ENCODE measurements at regions not wholly inside any gene's neighbourhood (a gene's known extent, or its start where the extent isn't known, plus 50 kb on each side); places are given as distances from the start of the nearest gene placed in this dataset.

GRCh38 chrX:94545722-94546121 is 871.7 kb downstream of the FAM133A start:
- no peaks in the 10 kb centered on the region; the same call in 1 of the 2 replicates for H3K27me3 ChIP-seq (ENCODE audit: low read depth)

DNA sequence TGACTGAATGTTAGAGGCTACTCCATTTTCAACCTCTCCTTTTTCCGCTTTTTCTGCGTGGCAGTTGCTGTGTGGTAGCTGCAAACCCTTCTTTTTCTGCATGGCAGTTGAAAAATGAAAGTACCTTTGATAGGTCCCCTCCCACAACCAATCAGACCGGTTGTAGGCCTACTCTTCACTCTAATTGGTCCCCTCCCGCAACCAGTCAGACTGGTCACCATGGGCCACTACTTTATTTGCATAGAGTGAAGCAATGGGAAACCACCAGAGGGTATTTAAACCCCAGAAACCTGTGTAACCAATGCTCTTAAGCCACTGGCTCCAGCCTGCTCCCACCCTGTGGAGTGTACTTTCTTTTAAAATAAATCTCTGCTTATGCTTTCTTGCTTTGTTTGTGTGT is 877.8 kb downstream of the FAM133A start:
- Histone ChIP-seq H3K27me3 (ENCODE audit: low read depth) (no peaks in the 10 kb centered on the region; the same call in 1 of the 2 replicates), H3K9me3 (no peaks in the 10 kb centered on the region), H3K4me3 (no peak overlapping the region), H3K36me3 (replicated peaks) (no peaks in the 10 kb centered on the region), H3K4me1 (no peaks in the 10 kb centered on the region)
- in situ Hi-C loops (cut with MboI; ENCODE audit: low sequenced_read_pairs), result no loop called here
- DNase-seq (ENCODE audit: low spot score in 2 of 2), result no peak

More at GRCh38 chrX:94545722-94546121, 871.7 kb downstream of the FAM133A start:
- H3K36me3 ChIP-seq (replicated peaks), result no peaks in the 10 kb centered on the region
- H3K9me3 ChIP-seq, result no peaks in the 10 kb centered on the region
- no peaks in the 10 kb centered on the region for H3K4me1 ChIP-seq
- H3K4me3 ChIP-seq, result no peak overlapping the region
- no peak for DNase-seq (ENCODE audit: low spot score in 2 of 2)
- in situ Hi-C loops (cut with MboI; ENCODE audit: low sequenced_read_pairs), result no loop called here

- H3K4me1 ChIP-seq, result no peaks in the 10 kb centered on the region
- no peaks in the 10 kb centered on the region for H3K9me3 ChIP-seq
- no peak for DNase-seq (ENCODE audit: low spot score in 2 of 2)
- no peaks in the 10 kb centered on the region for H3K27me3 ChIP-seq (ENCODE audit: low read depth)
- no peaks in the 10 kb centered on the region for H3K36me3 ChIP-seq (replicated peaks)
- in situ Hi-C loops (cut with MboI; ENCODE audit: low sequenced_read_pairs), result no loop called here
- H3K4me3 ChIP-seq, result no peak overlapping the region
Observed at GRCh38 chrX:94560930-94561329, 886.9 kb downstream of the FAM133A start.

DNA sequence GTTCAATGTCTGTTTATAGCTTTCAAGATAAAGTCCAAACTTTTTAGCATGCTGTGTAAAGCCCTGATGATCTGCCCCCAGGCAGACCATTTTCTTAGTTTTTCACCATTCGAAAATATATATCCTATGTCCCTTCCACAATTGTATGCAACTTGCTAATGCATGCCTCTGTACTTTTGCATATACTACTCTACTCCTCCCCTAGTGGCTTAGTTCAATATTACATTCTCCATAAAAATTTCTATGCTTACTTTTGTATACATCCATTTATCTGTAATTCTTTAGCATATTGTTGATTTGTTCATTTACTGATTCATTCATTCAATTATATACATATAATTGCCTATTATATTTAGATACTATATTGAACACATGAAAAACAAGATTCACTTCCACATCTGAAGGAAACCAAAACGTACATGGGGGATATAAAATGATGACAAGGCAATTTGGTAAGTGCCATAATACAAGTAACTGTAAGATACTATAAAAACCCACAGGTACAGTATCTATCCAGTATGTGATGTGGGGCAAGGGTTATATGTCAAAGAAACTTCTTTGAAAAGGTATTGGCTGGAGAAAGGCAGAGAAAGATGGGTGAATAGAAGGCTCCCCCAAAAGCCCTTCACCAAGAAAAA is 902.5 kb downstream of the FAM133A start:
- Histone ChIP-seq H3K9me3 (no peaks in the 10 kb centered on the region), H3K4me1 (no peaks in the 10 kb centered on the region), H3K4me3 (no peak overlapping the region), H3K27me3 (ENCODE audit: low read depth) (no peaks in the 10 kb centered on the region), H3K36me3 (replicated peaks) (no peaks in the 10 kb centered on the region)
- in situ Hi-C loops (cut with MboI; ENCODE audit: low sequenced_read_pairs), result no loop called here
- peak in 1 of 2 experiments; percentile 20 for DNase-seq (ENCODE audit: low spot score in 2 of 2)

- H3K4me3 ChIP-seq, result no peak overlapping the region
- in situ Hi-C loops (cut with MboI; ENCODE audit: low sequenced_read_pairs), result no loop called here
- no peaks in the 10 kb centered on the region for H3K36me3 ChIP-seq (replicated peaks)
- DNase-seq (ENCODE audit: low spot score in 2 of 2), result no peak
- H3K9me3 ChIP-seq, result no peaks in the 10 kb centered on the region
- no peaks in the 10 kb centered on the region for H3K4me1 ChIP-seq
- H3K27me3 ChIP-seq (ENCODE audit: low read depth), result no peaks in the 10 kb centered on the region
Observed at GRCh38 chrX:94600077-94600476, 926.1 kb downstream of the FAM133A start.

DNA sequence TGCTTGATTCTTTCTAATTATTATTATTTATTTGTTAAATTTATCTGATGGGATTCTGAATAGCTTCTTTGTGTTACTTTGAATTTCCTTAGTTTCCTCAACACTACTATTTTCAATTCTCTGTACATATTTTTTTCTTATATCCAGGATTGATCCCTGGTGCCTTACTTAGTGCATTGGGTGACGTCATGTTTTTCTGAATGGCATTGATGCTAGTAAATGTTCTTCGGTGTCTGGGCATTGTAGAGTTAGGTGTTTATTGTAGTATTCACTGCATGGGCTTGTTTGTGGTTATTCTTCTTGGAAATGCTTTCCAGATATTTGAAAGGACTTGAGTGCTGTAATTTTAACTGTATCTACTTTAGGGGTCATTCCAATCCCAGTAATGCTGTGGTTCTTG is 938.1 kb downstream of the FAM133A start:
- Histone ChIP-seq H3K9me3 (no peaks in the 10 kb centered on the region), H3K27me3 (ENCODE audit: low read depth) (no peaks in the 10 kb centered on the region), H3K4me3 (no peak overlapping the region), H3K36me3 (replicated peaks) (no peaks in the 10 kb centered on the region), H3K4me1 (no peaks in the 10 kb centered on the region)
- in situ Hi-C loops (cut with MboI; ENCODE audit: low sequenced_read_pairs), result no loop called here
- DNase-seq (ENCODE audit: low spot score in 2 of 2), result no peak

DNA sequence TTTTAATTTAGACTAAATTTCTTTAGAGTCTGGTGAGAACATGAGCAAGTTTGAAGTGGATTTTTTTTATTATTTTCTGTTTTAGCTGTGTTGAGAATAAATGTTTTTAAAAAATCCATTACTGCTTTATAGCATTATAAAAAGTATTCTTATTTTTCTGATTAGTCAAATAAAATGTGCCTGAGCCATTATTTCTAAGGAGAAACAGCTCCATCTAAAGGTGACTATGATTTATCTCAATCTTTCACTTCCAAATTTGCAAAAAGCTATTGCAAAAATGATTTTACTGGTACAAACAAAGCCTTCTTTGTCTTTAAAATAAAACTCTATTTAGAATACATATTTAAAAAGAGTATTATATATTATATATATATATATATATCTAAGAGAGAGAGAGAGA is 959.2 kb downstream of the FAM133A start:
- no peak overlapping the region for H3K4me3 ChIP-seq
- H3K4me1 ChIP-seq, result no peaks in the 10 kb centered on the region
- H3K27me3 ChIP-seq (ENCODE audit: low read depth), result no peaks in the 10 kb centered on the region
- no peak for DNase-seq (ENCODE audit: low spot score in 2 of 2)
- no peaks in the 10 kb centered on the region for H3K9me3 ChIP-seq
- H3K36me3 ChIP-seq (replicated peaks), result no peaks in the 10 kb centered on the region
- in situ Hi-C loops (cut with MboI; ENCODE audit: low sequenced_read_pairs), result no loop called here

- H3K36me3 ChIP-seq (replicated peaks), result no peaks in the 10 kb centered on the region
- in situ Hi-C loops (cut with MboI; ENCODE audit: low sequenced_read_pairs), result no loop called here
- H3K9me3 ChIP-seq, result no peaks in the 10 kb centered on the region
- H3K4me1 ChIP-seq, result no peaks in the 10 kb centered on the region
- H3K4me3 ChIP-seq, result no peak overlapping the region
- DNase-seq (ENCODE audit: low spot score in 2 of 2), result no peak
- H3K27me3 ChIP-seq (ENCODE audit: low read depth), result no peaks in the 10 kb centered on the region
Observed at GRCh38 chrX:94635003-94635402, 961.0 kb downstream of the FAM133A start.

DNA sequence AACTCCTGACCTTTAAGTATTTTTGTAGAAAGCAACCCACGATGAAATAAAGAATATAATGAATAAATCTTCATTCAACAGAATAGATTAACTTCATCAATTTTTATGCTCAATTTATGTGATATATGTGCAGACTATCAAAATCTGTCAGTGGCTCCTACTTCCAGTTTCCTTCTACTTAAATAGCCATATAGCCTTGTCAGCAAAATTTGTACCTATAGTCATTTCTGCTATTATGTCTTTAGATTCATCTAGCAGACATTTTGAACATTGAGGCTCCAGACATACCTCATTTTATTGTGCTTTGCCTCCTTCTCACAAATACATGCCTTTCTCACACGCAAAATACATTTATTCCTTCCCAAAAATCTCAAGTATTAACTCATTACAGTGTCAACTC is 971.7 kb downstream of the FAM133A start:
- Histone ChIP-seq H3K4me1 (no peaks in the 10 kb centered on the region), H3K4me3 (no peak overlapping the region), H3K9me3 (no peaks in the 10 kb centered on the region), H3K27me3 (ENCODE audit: low read depth) (no peaks in the 10 kb centered on the region), H3K36me3 (replicated peaks) (no peaks in the 10 kb centered on the region)
- no peak for DNase-seq (ENCODE audit: low spot score in 2 of 2)
- in situ Hi-C loops (cut with MboI; ENCODE audit: low sequenced_read_pairs), result no loop called here

- in situ Hi-C loops (cut with MboI; ENCODE audit: low sequenced_read_pairs), result no loop called here
- Histone ChIP-seq H3K36me3 (replicated peaks) (no peaks in the 10 kb centered on the region), H3K4me3 (no peak overlapping the region), H3K27me3 (ENCODE audit: low read depth) (no peaks in the 10 kb centered on the region), H3K4me1 (no peaks in the 10 kb centered on the region), H3K9me3 (no peaks in the 10 kb centered on the region)
- no peak for DNase-seq (ENCODE audit: low spot score in 2 of 2)
Observed at GRCh38 chrX:94655180-94655579, 981.2 kb downstream of the FAM133A start.

DNA sequence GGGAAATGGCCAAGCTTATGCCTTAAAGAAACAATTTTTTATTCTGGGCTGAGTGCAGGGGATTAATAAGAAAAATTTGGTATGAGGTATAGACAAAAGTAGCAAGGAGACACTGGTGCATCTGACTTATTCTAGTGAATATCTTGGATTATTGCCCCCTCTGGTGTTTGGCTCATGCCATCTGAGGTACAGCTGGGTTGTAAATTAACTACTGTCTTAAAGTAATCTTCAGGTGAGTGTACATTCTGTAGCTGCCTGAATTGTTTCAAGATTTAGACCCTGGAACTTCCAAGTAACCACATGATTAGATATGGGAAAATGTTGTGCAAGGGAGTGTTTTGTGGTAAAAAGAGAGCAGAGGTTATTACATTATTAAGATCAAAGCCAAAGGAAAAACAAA is 988.7 kb downstream of the FAM133A start:
- no peak for DNase-seq (ENCODE audit: low spot score in 2 of 2)
- no peaks in the 10 kb centered on the region for H3K27me3 ChIP-seq (ENCODE audit: low read depth)
- no peaks in the 10 kb centered on the region for H3K9me3 ChIP-seq
- in situ Hi-C loops (cut with MboI; ENCODE audit: low sequenced_read_pairs), result no loop called here
- H3K4me1 ChIP-seq, result no peaks in the 10 kb centered on the region
- H3K4me3 ChIP-seq, result no peak overlapping the region
- no peaks in the 10 kb centered on the region for H3K36me3 ChIP-seq (replicated peaks)

DNA sequence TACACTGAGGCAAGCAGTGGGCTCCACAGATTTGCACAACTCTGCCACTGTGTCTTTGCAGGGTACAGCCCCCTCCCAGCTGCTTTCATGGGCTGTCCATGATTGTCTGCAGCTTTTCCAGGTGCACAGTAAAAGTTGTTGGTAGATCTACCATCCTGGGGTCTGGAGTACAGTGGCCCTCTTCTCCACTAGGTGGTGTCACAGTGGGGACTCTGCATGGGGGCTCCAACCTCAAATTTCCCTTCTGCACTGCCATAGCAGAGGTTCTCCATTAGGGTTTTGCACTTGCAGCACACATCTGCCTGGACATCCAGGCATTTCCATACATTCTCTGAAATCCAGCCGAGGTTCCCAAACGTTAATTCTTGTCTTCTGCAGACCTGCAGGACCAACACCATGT is 1002.3 kb downstream of the FAM133A start:
- no peak for DNase-seq (ENCODE audit: low spot score in 2 of 2)
- Histone ChIP-seq H3K9me3 (no peaks in the 10 kb centered on the region), H3K36me3 (replicated peaks) (no peaks in the 10 kb centered on the region), H3K4me1 (no peaks in the 10 kb centered on the region), H3K27me3 (ENCODE audit: low read depth) (no peaks in the 10 kb centered on the region), H3K4me3 (no peak overlapping the region)
- in situ Hi-C loops (cut with MboI; ENCODE audit: low sequenced_read_pairs), result no loop called here

GRCh38 chrX:94686071-94686470 is 1012.1 kb downstream of the FAM133A start:
- H3K9me3 ChIP-seq, result peaks cover 2% of the 10 kb centered on the region
- in situ Hi-C loops (cut with MboI; ENCODE audit: low sequenced_read_pairs), result no loop called here
- H3K4me3 ChIP-seq, result no peak overlapping the region

GRCh38 chrX:94695910-94696309 is 1021.9 kb downstream of the FAM133A start:
- H3K9me3 ChIP-seq, result no peaks in the 10 kb centered on the region; the same call in 1 of the 2 replicates
- H3K36me3 ChIP-seq (replicated peaks), result no peaks in the 10 kb centered on the region
- in situ Hi-C loops (cut with MboI; ENCODE audit: low sequenced_read_pairs), result no loop called here
- H3K4me3 ChIP-seq, result no peak overlapping the region
- no peaks in the 10 kb centered on the region for H3K27me3 ChIP-seq (ENCODE audit: low read depth)
- peaks cover 5% of the 10 kb centered on the region; the same call in 1 of the 2 replicates for H3K4me1 ChIP-seq
- DNase-seq (ENCODE audit: low spot score in 2 of 2), result no peak

More at GRCh38 chrX:94686071-94686470, 1012.1 kb downstream of the FAM133A start:
- Histone ChIP-seq H3K36me3 (replicated peaks) (no peaks in the 10 kb centered on the region), H3K4me1 (no peaks in the 10 kb centered on the region), H3K27me3 (ENCODE audit: low read depth) (no peaks in the 10 kb centered on the region)
- no peak for DNase-seq (ENCODE audit: low spot score in 2 of 2)

Measured in HAP-1 (cell line).